SK-N-SH treated with all-trans-retinoic acid at 6 μM for 48 hours (cell line): ENCODE measurements at regions not wholly inside any gene's neighbourhood (a gene's known extent, or its start where the extent isn't known, plus 50 kb on each side); places are given as distances from the start of the nearest gene placed in this dataset.

Experiments
- ATAC-seq: fragments of 200-7000 bp; cut with Tn5 transposase; 3 replicates; pipeline ENCODE4 v1.9.1; 2020; ENCODE audit warnings: mild to moderate bottlenecking, moderate library complexity
- BACH2 ChIP-seq: fragments of 250-450 bp; sonication (Bioruptor Pico); IDR thresholded peaks from 2 replicates; pipeline ENCODE4 v1.9.0; 2021; ENCODE audit warnings: mild to moderate bottlenecking, borderline replicate concordance
- OSR1 ChIP-seq: fragments of 250-450 bp; sonication (Bioruptor Pico); IDR thresholded peaks from 2 replicates; pipeline ENCODE4 v1.8.0; 2022; ENCODE audit warnings: moderate library complexity, mild to moderate bottlenecking, inconsistent platforms
- PPARA ChIP-seq: fragments of 250-450 bp; sonication (Bioruptor Pico); IDR thresholded peaks from 2 replicates; pipeline ENCODE4 v1.5.0; 2020; ENCODE audit warnings: mild to moderate bottlenecking, borderline replicate concordance
- RARB ChIP-seq: fragments of 250-450 bp; sonication (Bioruptor Pico); IDR thresholded peaks from 2 replicates; pipeline ENCODE4 v1.8.0; 2021; ENCODE audit warnings: mild to moderate bottlenecking, moderate library complexity
- TCF4 ChIP-seq: fragments of 250-450 bp; sonication (Bioruptor Pico); IDR thresholded peaks from 2 replicates; pipeline ENCODE4 v1.8.0; 2021; ENCODE audit warnings: mild to moderate bottlenecking, moderate library complexity, borderline replicate concordance
- TOX ChIP-seq: fragments of 250-450 bp; sonication (Bioruptor Pico); IDR thresholded peaks from 2 replicates; pipeline ENCODE4 v1.8.0; 2021; ENCODE audit warnings: mild to moderate bottlenecking, moderate library complexity, borderline replicate concordance
- ZFP3 ChIP-seq: fragments of 250-450 bp; sonication (Bioruptor Pico); IDR thresholded peaks from 2 replicates; pipeline ENCODE4 v1.5.0; 2020; ENCODE audit warnings: mild to moderate bottlenecking, moderate library complexity
- ZFP30 ChIP-seq: fragments of 450-650 bp; formaldehyde crosslinking; IDR thresholded peaks from 2 replicates; pipeline ENCODE4 v1.5.0; 2022; ENCODE audit warnings: mild to moderate bottlenecking, moderate library complexity
- ZNF70 ChIP-seq: fragments of 450-650 bp; formaldehyde crosslinking; IDR thresholded peaks from 2 replicates; pipeline ENCODE4 v1.5.0; 2020; ENCODE audit warnings: mild to moderate bottlenecking, moderate library complexity
- TF ChIP-seq, protein P1 (sequence below): fragments of 250-450 bp; sonication (Bioruptor Pico); IDR thresholded peaks from 2 replicates; pipeline ENCODE4 v1.5.1; 2021; ENCODE audit warnings: mild to moderate bottlenecking, moderate library complexity
- TF ChIP-seq, protein P2 (sequence below): fragments of 250-450 bp; sonication (Bioruptor Pico); IDR thresholded peaks from 2 replicates; pipeline ENCODE4 v1.5.1; 2020; ENCODE audit warnings: low read depth, mild to moderate bottlenecking, moderate library complexity
- TF ChIP-seq, protein P3 (sequence below): fragments of 250-450 bp; sonication (Bioruptor Pico); IDR thresholded peaks from 2 replicates; pipeline ENCODE4 v1.8.0; 2020; ENCODE audit warnings: mild to moderate bottlenecking, moderate library complexity, borderline replicate concordance
- TF ChIP-seq, protein P4 (sequence below): fragments of 250-450 bp; sonication (Bioruptor Pico); IDR thresholded peaks from 2 replicates; pipeline ENCODE4 v1.8.0; 2021; ENCODE audit warnings: low read depth, mild to moderate bottlenecking, moderate library complexity, borderline replicate concordance
- TF ChIP-seq, protein P5 (sequence below): fragments of 250-450 bp; sonication (Bioruptor Pico); IDR thresholded peaks from 2 replicates; pipeline ENCODE4 v1.5.0; 2020; ENCODE audit warnings: mild to moderate bottlenecking, moderate library complexity

DNA sequence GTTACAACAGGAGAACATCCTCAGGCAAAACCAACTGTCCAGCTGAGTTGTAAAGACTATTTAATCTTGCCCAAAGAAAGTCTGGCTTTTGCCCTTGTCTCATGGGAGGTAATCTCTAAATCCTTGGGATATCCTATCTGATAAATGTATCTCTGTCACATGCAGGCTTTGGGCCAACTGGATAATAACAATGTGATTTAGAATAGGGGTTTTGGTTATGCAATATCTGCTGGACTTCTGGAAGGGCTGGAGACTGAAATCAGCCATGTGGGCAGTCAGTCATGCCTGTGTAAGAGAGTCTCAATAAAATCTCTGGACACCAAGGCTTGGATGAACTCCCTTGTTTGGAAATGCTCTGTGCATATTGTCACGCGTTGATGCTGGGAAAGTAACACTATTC, 56.3 kb upstream of the PRL start (continued):
- TF ChIP-seq, protein P1, sequence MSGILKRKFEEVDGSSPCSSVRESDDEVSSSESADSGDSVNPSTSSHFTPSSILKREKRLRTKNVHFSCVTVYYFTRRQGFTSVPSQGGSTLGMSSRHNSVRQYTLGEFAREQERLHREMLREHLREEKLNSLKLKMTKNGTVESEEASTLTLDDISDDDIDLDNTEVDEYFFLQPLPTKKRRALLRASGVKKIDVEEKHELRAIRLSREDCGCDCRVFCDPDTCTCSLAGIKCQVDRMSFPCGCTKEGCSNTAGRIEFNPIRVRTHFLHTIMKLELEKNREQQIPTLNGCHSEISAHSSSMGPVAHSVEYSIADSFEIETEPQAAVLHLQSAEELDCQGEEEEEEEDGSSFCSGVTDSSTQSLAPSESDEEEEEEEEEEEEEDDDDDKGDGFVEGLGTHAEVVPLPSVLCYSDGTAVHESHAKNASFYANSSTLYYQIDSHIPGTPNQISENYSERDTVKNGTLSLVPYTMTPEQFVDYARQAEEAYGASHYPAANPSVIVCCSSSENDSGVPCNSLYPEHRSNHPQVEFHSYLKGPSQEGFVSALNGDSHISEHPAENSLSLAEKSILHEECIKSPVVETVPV (CRISPR knock-in tag) = no peak
- no peak for TF ChIP-seq RARB (CRISPR knock-in tag)
- TF ChIP-seq, all 23 proteins: peak for 0

DNA sequence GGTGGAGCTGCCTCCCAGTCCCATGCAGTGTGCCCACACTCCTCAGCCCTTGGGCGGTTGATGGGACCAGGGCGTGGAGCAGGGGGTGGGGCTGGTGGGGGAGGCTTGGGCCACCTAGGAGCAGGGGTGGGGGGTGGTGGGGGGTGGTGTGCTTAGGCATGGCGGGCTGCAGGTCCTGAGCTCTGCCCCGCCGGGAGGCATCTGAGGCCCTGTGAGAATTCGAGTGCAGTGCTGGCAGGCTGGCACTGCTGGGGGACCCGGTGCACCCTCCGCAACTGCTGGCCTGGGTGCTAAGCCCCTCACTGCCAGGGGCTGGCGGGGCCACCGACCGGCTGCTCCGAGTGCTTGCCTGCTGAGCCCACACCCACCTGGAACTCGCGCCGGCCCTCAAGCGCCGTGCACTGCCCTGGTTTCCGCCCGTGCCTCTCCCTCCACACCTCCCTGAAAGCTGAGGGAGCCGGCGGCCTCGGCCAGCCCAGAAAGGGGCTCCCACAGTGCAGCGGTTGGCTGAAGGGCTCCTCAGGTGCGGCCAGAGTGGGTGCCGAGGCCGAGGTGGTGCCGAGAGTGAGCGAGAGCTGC, 59.6 kb upstream of the PRL start:
- no peak for TF ChIP-seq RARB (CRISPR knock-in tag)
- TF ChIP-seq TCF4 (CRISPR knock-in tag) = no peak
- TF ChIP-seq, protein P2, sequence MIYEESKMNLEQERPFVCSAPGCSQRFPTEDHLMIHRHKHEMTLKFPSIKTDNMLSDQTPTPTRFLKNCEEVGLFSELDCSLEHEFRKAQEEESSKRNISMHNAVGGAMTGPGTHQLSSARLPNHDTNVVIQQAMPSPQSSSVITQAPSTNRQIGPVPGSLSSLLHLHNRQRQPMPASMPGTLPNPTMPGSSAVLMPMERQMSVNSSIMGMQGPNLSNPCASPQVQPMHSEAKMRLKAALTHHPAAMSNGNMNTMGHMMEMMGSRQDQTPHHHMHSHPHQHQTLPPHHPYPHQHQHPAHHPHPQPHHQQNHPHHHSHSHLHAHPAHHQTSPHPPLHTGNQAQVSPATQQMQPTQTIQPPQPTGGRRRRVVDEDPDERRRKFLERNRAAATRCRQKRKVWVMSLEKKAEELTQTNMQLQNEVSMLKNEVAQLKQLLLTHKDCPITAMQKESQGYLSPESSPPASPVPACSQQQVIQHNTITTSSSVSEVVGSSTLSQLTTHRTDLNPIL = no peak
- TF ChIP-seq PPARA (CRISPR knock-in tag) = no peak
- TF ChIP-seq, protein P3, sequence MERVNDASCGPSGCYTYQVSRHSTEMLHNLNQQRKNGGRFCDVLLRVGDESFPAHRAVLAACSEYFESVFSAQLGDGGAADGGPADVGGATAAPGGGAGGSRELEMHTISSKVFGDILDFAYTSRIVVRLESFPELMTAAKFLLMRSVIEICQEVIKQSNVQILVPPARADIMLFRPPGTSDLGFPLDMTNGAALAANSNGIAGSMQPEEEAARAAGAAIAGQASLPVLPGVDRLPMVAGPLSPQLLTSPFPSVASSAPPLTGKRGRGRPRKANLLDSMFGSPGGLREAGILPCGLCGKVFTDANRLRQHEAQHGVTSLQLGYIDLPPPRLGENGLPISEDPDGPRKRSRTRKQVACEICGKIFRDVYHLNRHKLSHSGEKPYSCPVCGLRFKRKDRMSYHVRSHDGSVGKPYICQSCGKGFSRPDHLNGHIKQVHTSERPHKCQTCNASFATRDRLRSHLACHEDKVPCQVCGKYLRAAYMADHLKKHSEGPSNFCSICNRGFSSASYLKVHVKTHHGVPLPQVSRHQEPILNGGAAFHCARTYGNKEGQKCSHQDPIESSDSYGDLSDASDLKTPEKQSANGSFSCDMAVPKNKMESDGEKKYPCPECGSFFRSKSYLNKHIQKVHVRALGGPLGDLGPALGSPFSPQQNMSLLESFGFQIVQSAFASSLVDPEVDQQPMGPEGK = no peak
- no peak for ATAC-seq

DNA sequence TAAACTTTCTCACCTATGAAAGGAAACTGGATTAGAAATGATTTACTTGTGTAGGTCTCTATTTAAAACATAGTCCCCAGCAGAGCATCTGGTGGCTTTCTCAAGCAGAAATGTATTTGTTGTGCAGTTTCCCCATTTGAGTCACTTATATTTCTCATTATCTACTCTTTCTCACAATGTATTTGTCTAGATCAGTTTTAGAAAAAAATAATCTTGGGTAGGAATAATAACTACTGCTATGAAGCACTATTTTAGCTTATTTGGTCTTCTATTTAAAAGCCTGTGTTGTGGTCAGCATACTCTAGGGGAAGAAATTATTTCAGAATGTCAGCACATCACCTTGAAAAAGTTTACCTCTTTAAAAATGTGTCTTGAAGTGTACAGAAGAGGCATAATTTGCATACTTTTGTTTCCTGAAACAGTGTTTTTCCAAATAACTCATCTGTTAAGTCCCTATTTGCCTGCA, 60.9 kb upstream of the PRL start:
- no peak for ATAC-seq
- TF ChIP-seq, protein P4, sequence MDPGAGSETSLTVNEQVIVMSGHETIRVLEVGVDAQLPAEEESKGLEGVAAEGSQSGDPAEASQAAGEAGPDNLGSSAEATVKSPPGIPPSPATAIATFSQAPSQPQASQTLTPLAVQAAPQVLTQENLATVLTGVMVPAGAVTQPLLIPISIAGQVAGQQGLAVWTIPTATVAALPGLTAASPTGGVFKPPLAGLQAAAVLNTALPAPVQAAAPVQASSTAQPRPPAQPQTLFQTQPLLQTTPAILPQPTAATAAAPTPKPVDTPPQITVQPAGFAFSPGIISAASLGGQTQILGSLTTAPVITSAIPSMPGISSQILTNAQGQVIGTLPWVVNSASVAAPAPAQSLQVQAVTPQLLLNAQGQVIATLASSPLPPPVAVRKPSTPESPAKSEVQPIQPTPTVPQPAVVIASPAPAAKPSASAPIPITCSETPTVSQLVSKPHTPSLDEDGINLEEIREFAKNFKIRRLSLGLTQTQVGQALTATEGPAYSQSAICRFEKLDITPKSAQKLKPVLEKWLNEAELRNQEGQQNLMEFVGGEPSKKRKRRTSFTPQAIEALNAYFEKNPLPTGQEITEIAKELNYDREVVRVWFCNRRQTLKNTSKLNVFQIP (CRISPR knock-in tag) = no peak
- TF ChIP-seq, protein P5, sequence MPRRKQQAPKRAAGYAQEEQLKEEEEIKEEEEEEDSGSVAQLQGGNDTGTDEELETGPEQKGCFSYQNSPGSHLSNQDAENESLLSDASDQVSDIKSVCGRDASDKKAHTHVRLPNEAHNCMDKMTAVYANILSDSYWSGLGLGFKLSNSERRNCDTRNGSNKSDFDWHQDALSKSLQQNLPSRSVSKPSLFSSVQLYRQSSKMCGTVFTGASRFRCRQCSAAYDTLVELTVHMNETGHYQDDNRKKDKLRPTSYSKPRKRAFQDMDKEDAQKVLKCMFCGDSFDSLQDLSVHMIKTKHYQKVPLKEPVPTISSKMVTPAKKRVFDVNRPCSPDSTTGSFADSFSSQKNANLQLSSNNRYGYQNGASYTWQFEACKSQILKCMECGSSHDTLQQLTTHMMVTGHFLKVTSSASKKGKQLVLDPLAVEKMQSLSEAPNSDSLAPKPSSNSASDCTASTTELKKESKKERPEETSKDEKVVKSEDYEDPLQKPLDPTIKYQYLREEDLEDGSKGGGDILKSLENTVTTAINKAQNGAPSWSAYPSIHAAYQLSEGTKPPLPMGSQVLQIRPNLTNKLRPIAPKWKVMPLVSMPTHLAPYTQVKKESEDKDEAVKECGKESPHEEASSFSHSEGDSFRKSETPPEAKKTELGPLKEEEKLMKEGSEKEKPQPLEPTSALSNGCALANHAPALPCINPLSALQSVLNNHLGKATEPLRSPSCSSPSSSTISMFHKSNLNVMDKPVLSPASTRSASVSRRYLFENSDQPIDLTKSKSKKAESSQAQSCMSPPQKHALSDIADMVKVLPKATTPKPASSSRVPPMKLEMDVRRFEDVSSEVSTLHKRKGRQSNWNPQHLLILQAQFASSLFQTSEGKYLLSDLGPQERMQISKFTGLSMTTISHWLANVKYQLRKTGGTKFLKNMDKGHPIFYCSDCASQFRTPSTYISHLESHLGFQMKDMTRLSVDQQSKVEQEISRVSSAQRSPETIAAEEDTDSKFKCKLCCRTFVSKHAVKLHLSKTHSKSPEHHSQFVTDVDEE (CRISPR knock-in tag) = no peak
- no peak for TF ChIP-seq ZFP3 (CRISPR knock-in tag)
- no peak for TF ChIP-seq BACH2 (CRISPR knock-in tag)
- no peak for TF ChIP-seq TOX
- TF ChIP-seq, all 23 proteins: peak for 0

DNA sequence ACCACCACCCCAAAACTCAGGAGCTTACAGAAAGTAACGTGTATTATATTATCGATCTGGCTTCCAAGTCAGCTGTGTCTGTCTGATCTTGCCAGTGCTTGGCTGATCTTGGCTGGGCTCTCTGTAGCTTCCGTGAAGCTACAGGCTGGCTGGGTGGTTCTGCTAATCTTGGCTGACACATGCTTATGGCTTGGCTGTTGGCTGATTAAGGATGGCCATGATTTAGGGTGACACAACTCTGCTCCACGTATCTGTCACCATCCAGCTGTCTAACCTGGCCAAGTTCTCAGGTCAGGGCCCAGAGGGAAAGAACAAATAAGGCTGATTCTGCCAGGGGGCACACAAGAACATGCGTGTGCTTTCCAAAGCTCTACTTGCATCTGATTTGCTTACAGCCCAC, 64.7 kb upstream of the PRL start:
- no peak for TF ChIP-seq ZFP30 (CRISPR knock-in tag)
- no peak for TF ChIP-seq BACH2 (CRISPR knock-in tag)
- no peak for TF ChIP-seq ZFP3 (CRISPR knock-in tag)
- TF ChIP-seq, protein P5 (CRISPR knock-in tag) = no peak
- TF ChIP-seq ZNF70 (CRISPR knock-in tag) = no peak
- TF ChIP-seq OSR1 = no peak
- no peak for TF ChIP-seq TCF4 (CRISPR knock-in tag)
- TF ChIP-seq, protein P4 (CRISPR knock-in tag) = no peak
- no peak for ATAC-seq
